ENCODE measurements at regions not wholly inside any gene's neighbourhood (a gene's known extent, or its start where the extent isn't known, plus 50 kb on each side); places are given as distances from the start of the nearest gene placed in this dataset.
"Not testable (repeated sequence)": the region's sequence is repeated elsewhere in the genome, so short reads cannot be mapped to it uniquely, and the experiment has no call there.

GRCh38 chr7:1302936-1303335, 70.3 kb downstream of the UNCX start:
- TF ChIP-seq, protein P1, sequence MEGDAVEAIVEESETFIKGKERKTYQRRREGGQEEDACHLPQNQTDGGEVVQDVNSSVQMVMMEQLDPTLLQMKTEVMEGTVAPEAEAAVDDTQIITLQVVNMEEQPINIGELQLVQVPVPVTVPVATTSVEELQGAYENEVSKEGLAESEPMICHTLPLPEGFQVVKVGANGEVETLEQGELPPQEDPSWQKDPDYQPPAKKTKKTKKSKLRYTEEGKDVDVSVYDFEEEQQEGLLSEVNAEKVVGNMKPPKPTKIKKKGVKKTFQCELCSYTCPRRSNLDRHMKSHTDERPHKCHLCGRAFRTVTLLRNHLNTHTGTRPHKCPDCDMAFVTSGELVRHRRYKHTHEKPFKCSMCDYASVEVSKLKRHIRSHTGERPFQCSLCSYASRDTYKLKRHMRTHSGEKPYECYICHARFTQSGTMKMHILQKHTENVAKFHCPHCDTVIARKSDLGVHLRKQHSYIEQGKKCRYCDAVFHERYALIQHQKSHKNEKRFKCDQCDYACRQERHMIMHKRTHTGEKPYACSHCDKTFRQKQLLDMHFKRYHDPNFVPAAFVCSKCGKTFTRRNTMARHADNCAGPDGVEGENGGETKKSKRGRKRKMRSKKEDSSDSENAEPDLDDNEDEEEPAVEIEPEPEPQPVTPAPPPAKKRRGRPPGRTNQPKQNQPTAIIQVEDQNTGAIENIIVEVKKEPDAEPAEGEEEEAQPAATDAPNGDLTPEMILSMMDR (IDR thresholded peaks at IDR 0.05), result no peak
- no peak for TF ChIP-seq EP300 (IDR thresholded peaks at IDR 0.05)
- no peak for TF ChIP-seq POLR2A (IDR thresholded peaks at IDR 0.05)
- no peak for TF ChIP-seq POLR2AphosphoS5 (IDR thresholded peaks at IDR 0.05)
- Histone ChIP-seq H3K4me3 (no peak overlapping the region), H3K27ac (no peak overlapping the region), H3K4me1 (no peaks in the 10 kb centered on the region), H3K9me3 (peaks cover 0 to 4% (median 0%) of the 10 kb centered on the region in 3 donors), H3K27me3 (peaks cover 74% of the 10 kb centered on the region), H3K36me3 (no peaks in the 10 kb centered on the region)
- no peak for ATAC-seq
- 80% methylated on average over 4 of the region's 11 CpGs; no CpG with 5 or more reads in 1 of the 2 donors for WGBS, 2 donors (ENCODE audit: low coverage in 1 of 2)

DNA sequence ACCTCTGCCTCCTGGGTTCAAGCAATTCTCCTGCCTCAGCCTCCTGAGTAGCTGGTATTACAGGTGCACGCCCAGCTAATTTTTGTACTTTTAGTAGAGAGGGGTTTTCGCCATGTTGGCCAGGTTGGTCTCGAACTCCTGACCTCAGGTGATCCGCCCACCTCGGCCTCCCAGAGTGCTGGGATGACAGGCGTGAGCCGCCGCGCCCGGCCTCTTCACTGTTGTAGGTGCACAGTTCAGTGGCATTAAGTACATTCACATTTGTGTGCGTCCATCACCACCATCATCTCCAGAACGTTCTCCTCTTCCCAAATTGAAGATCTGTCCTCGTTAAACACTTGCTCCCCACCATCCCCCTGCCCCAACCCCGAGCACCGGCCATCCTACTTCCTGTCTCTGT, 71.3 kb downstream of the UNCX start:
- H3K27me3 ChIP-seq, result peaks cover 73% of the 10 kb centered on the region
- not testable (repeated sequence) for H3K27ac ChIP-seq, ATAC-seq, H3K4me1 ChIP-seq, H3K36me3 ChIP-seq, H3K9me3 ChIP-seq, H3K4me3 ChIP-seq
- WGBS, 2 donors (ENCODE audit: low coverage in 1 of 2), result 63 to 79% methylated on average over 9 to 12 of the region's 15 CpGs

GRCh38 chr7:1305873-1306272, 73.2 kb downstream of the UNCX start:
- Histone ChIP-seq H3K4me1 (no peaks in the 10 kb centered on the region), H3K4me3 (no peak overlapping the region), H3K27me3 (peaks cover 67% of the 10 kb centered on the region), H3K36me3 (no peaks in the 10 kb centered on the region), H3K27ac (no peak overlapping the region), H3K9me3 (peaks cover 0 to 4% (median 0%) of the 10 kb centered on the region in 3 donors)
- 63 to 75% methylated on average over 5 of the region's 5 CpGs for whole genome bisulfite sequencing, 2 donors (ENCODE audit: low coverage in 1 of 2)
- TF ChIP-seq, protein P1 (IDR thresholded peaks at IDR 0.05), result no peak
- TF ChIP-seq EP300 (IDR thresholded peaks at IDR 0.05) (no peak), POLR2AphosphoS5 (IDR thresholded peaks at IDR 0.05) (no peak), POLR2A (IDR thresholded peaks at IDR 0.05) (no peak)
- no peak for ATAC-seq

DNA sequence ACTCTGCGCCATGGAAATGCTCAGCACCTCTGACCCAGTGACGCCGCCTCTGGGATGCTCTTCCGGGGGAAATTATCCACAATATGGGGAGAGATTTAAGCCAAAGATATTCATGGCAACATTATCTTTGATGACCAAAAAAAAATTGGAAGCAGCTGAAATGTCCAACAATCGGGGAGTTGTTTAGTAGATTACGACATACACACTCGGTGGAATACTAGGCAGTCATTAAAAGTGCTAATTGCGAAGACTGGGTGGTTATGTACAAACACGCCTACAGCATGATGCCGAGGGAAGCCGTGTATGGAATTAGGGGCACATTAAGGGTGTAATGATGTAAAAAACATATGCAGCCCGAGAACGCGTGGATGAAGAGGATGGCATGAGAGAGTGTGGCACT, 75.2 kb downstream of the UNCX start:
- ATAC-seq, result no peak
- 92 to 93% methylated on average over 8 to 14 of the region's 14 CpGs for WGBS, 2 donors (ENCODE audit: low coverage in 1 of 2)
- TF ChIP-seq POLR2A (IDR thresholded peaks at IDR 0.05) (no peak), EP300 (IDR thresholded peaks at IDR 0.05) (no peak), POLR2AphosphoS5 (IDR thresholded peaks at IDR 0.05) (no peak)
- TF ChIP-seq, protein P1 (IDR thresholded peaks at IDR 0.05), result no peak

GRCh38 chr7:1309290-1309689, 76.6 kb downstream of the UNCX start:
- Histone ChIP-seq H3K36me3 (no peaks in the 10 kb centered on the region), H3K9me3 (peaks cover 0 to 14% (median 0%) of the 10 kb centered on the region in 3 donors), H3K4me1 (no peaks in the 10 kb centered on the region), H3K27me3 (peaks cover 68% of the 10 kb centered on the region), H3K4me3 (no peak overlapping the region), H3K27ac (no peak overlapping the region)
- TF ChIP-seq, protein P1 (IDR thresholded peaks at IDR 0.05), result no peak
- TF ChIP-seq POLR2AphosphoS5 (IDR thresholded peaks at IDR 0.05), result no peak
- TF ChIP-seq EP300 (IDR thresholded peaks at IDR 0.05), result no peak
- TF ChIP-seq POLR2A (IDR thresholded peaks at IDR 0.05), result no peak
- no peak for ATAC-seq
- 91 to 99% methylated on average over 4 of the region's 4 CpGs for WGBS, 2 donors (ENCODE audit: low coverage in 1 of 2)

More for the DNA sequence above, 75.2 kb downstream of the UNCX start:
- H3K36me3 ChIP-seq, result no peaks in the 10 kb centered on the region
- peaks cover 0 to 13% (median 0%) of the 10 kb centered on the region in 3 donors for H3K9me3 ChIP-seq
- H3K27me3 ChIP-seq, result peaks cover 63% of the 10 kb centered on the region
- H3K27ac ChIP-seq, result no peak overlapping the region
- no peak overlapping the region for H3K4me3 ChIP-seq
- no peaks in the 10 kb centered on the region for H3K4me1 ChIP-seq

All from gastroesophageal sphincter (tissue), 4 donors.